K562 (cell line): ENCODE measurements at regions not wholly inside any gene's neighbourhood (a gene's known extent, or its start where the extent isn't known, plus 50 kb on each side); places are given as distances from the start of the nearest gene placed in this dataset.

Source experiments
- ATAC-seq: fragments of 200-7000 bp; cut with Tn5 transposase; 3 replicates; pipeline ENCODE4 v1.9.1; 2020; ENCODE audit warnings: moderate library complexity
- BruUV-seq: library from RNA; stranded (reverse); fragments of 400-500 nt; replicated peaks from 2 replicates; lab custom pipeline; 2021; lab: Mats Ljungman, UMichigan
- CTCF ChIA-PET: fragments of 300-600 bp; formaldehyde crosslinking; extraction: SDS; loops from one replicate; lab custom pipeline; 2021; ENCODE audit warnings: low intra/inter-chr PET ratio; lab: Yijun Ruan, JAX
- POLR2A ChIA-PET: fragments of 300-600, 350-650 bp; sonication (Branson Sonifier 250); formaldehyde crosslinking; extraction: SDS; loops from one replicate; lab custom pipeline; 2021; ENCODE audit warnings: antibody characterized with exemption, inconsistent platforms; lab: Yijun Ruan, JAX
- DNase-seq, 4 experiments: peaks; one replicate each; pipeline versions ENCODE4 v3.0.0 to v3.0.0-alpha.2; 2011 to 2018; ENCODE audit warnings: low spot score in 3 of 4, mixed read lengths in 3 of 4; ENCODE audit errors: extremely low read depth in 1 of 4
- FAIRE-seq: peaks from 2 replicates; lab custom pipeline; 2011; peaks lifted over from hg19 to GRCh38; lab: Jason Lieb, UNC
- H2AFZ ChIP-seq: 2 replicates; pipeline ENCODE4 v1.6.0; 2011; ENCODE audit warnings: low read depth, low read length, control low read depth, inconsistent platforms
- H3K27ac ChIP-seq: fragments of 200-600 bp; 3 replicates; pipeline ENCODE4 v1.8.0; 2011; ENCODE audit warnings: low read depth, mild to moderate bottlenecking, control low read depth, inconsistent platforms, low read length, moderate library complexity, mixed read lengths; ENCODE audit errors: extremely low read depth
- H3K27me3 ChIP-seq, 2 experiments: fragments of 300-600 bp in 1 of 2; 2 replicates in 1 of 2; 3 replicates in 1 of 2; pipeline versions ENCODE4 v1.6.0 to v1.8.0; 2011; ENCODE audit warnings: inconsistent platforms in 2 of 2, low read length in 2 of 2, mild to moderate bottlenecking in 1 of 2, mixed read lengths in 1 of 2, moderate library complexity in 1 of 2; ENCODE audit not compliant: control insufficient read depth in 2 of 2, insufficient read depth in 2 of 2
- H3K36me3 ChIP-seq: fragments of 300-600 bp; 3 replicates; pipeline ENCODE4 v1.8.0; 2011; ENCODE audit warnings: mild to moderate bottlenecking, low read length, inconsistent platforms; ENCODE audit not compliant: control insufficient read depth, insufficient read depth
- H3K4me1 ChIP-seq, 2 experiments: fragments of 200-600 bp in 1 of 2; replicated peaks in 1 of 2; 2 replicates in 1 of 2; 3 replicates in 1 of 2; pipeline versions ENCODE4 v1.5.1 to v1.8.0; 2011; ENCODE audit warnings: inconsistent platforms in 2 of 2, low read length in 2 of 2, mild to moderate bottlenecking in 1 of 2, mixed read lengths in 1 of 2, moderate library complexity in 1 of 2; ENCODE audit not compliant: control insufficient read depth in 2 of 2, insufficient read depth in 2 of 2
- H3K4me2 ChIP-seq: 2 replicates; pipeline ENCODE4 v1.6.1; 2011; ENCODE audit warnings: low read length, control low read depth, inconsistent platforms, mixed read lengths; ENCODE audit not compliant: insufficient read depth
- H3K4me3 ChIP-seq: fragments of 200-600 bp; sonication (generic), shearing (Covaris generic); 2 replicates; pipeline ENCODE4 v1.5.1; 2016; ENCODE audit warnings: control low read depth, inconsistent platforms
- H3K79me2 ChIP-seq: fragments of 200-600 bp; 3 replicates; pipeline ENCODE4 v1.8.0; 2011; ENCODE audit warnings: low read length, inconsistent platforms; ENCODE audit not compliant: control insufficient read depth, insufficient read depth
- H3K9ac ChIP-seq, 2 experiments: 2 replicates each; pipeline versions ENCODE4 v1.6.0 to v1.6.1; 2011; ENCODE audit warnings: low read depth in 2 of 2, low read length in 2 of 2, control low read depth in 1 of 2, inconsistent platforms in 1 of 2, mild to moderate bottlenecking in 1 of 2, mixed read lengths in 1 of 2; ENCODE audit not compliant: insufficient read depth in 1 of 2
- H3K9me1 ChIP-seq: one replicate; pipeline ENCODE4 v1.6.0; 2011; ENCODE audit warnings: inconsistent platforms, mild to moderate bottlenecking, low read length, moderate library complexity; ENCODE audit not compliant: control insufficient read depth, insufficient read depth
- H3K9me3 ChIP-seq: replicated peaks from 2 replicates; pipeline ENCODE4 v1.5.1; 2011; ENCODE audit warnings: low read depth, low read length, inconsistent platforms; ENCODE audit not compliant: control insufficient read depth, insufficient read depth
- H4K20me1 ChIP-seq: replicated peaks from 2 replicates; pipeline ENCODE4 v1.6.1; 2011; ENCODE audit warnings: low read length, inconsistent platforms, mixed read lengths; ENCODE audit not compliant: control insufficient read depth, insufficient read depth
- E2F3 ChIP-seq: fragments of 250-450 bp; sonication (Bioruptor Pico); IDR thresholded peaks from 2 replicates; pipeline ENCODE4 v1.4.0; 2020; ENCODE audit warnings: mild to moderate bottlenecking
- FOXJ2 ChIP-seq: fragments of 200-800 bp; sonication (Bioruptor generic); IDR thresholded peaks from 2 replicates; pipeline ENCODE4 v1.6.1; 2016; ENCODE audit warnings: missing genetic modification characterization, missing compliant biosample characterization
- GABPB1 ChIP-seq: sonication (generic); formaldehyde crosslinking; IDR thresholded peaks from 2 replicates; pipeline ENCODE4 v1.8.0; 2022; ENCODE audit warnings: mild to moderate bottlenecking, missing genetic modification reagents
- GATAD2B ChIP-seq: fragments of 450-650 bp; IDR thresholded peaks from 2 replicates; pipeline ENCODE4 v1.6.1; 2017; ENCODE audit warnings: mild to moderate bottlenecking, borderline replicate concordance
- HNRNPLL ChIP-seq: fragments of 200-400 bp; formaldehyde crosslinking; IDR thresholded peaks from 2 replicates; pipeline ENCODE4 v1.6.1; 2017; ENCODE audit warnings: low read length, low read depth, mild to moderate bottlenecking; ENCODE audit not compliant: poor library complexity, severe bottlenecking
- MXI1 ChIP-seq: IDR thresholded peaks from 2 replicates; pipeline ENCODE4 v1.6.1; 2011; ENCODE audit warnings: low read depth, mild to moderate bottlenecking, improper control_type of control experiment, low read length
- NCOA2 ChIP-seq, 2 experiments: fragments of 450-650 bp; IDR thresholded peaks; 2 replicates each; pipeline ENCODE4 v1.6.1; 2018; ENCODE audit warnings: mild to moderate bottlenecking in 2 of 2, moderate library complexity in 1 of 2; ENCODE audit not compliant: partially characterized antibody in 2 of 2
- PML ChIP-seq: IDR thresholded peaks from 2 replicates; pipeline ENCODE4 v1.6.1; 2012; ENCODE audit warnings: low read length, inconsistent platforms
- SUPT5H ChIP-seq: fragments of 450-650 bp; IDR thresholded peaks from 2 replicates; pipeline ENCODE4 v1.6.1; 2016
- TEAD1 ChIP-seq, 2 experiments: fragments of 450-650 bp in 1 of 2; sonication (generic) in 1 of 2; formaldehyde crosslinking; IDR thresholded peaks; 2 replicates each; pipeline versions ENCODE4 v1.4.0 to v1.8.0; 2020 to 2022; ENCODE audit warnings: mild to moderate bottlenecking in 2 of 2, missing genetic modification reagents in 1 of 2
- VEZF1 ChIP-seq: fragments of 200-800 bp; sonication (Bioruptor generic); IDR thresholded peaks from 2 replicates; pipeline ENCODE4 v1.6.1; 2017; ENCODE audit warnings: missing genetic modification characterization, missing compliant biosample characterization
- ZC3H11A ChIP-seq: IDR thresholded peaks from 2 replicates; pipeline ENCODE4 v1.6.1; 2012; ENCODE audit warnings: low read depth, low read length, improper control_type of control experiment
- ZNF699 ChIP-seq: fragments of 250-450 bp; sonication (Bioruptor Pico); IDR thresholded peaks from 2 replicates; pipeline ENCODE4 v1.8.0; 2021; ENCODE audit warnings: mild to moderate bottlenecking, moderate library complexity; ENCODE audit not compliant: insufficient replicate concordance
- WGBS: fragments of 100-300 bp; shearing (Covaris generic); methylation state at CpG from one replicate; pipeline ENCODE4 v1.1.6; 2016; ENCODE audit warnings: low coverage, mixed read lengths; ENCODE audit not compliant: insufficient coverage; ENCODE audit errors: missing lambda C conversion rate; 5-methylcytosine and 5-hydroxymethylcytosine counted together
- in situ Hi-C: fragments of 300-500 bp; cut with MboI; formaldehyde crosslinking; loops from 4 replicates; pipeline ENCODE4 v1.15.0; 2018; ENCODE audit warnings: inconsistent platforms, mixed read lengths
- intact Hi-C: fragments of 100-400 bp; cut with micrococcal nuclease; formaldehyde crosslinking; loops from 2 replicates; pipeline ENCODE4 v1.14.2; 2022

- H3K27me3 ChIP-seq = no peaks in the 10 kb centered on the region
- H3K27ac ChIP-seq = no peak overlapping the region
- H2AFZ ChIP-seq = no peak overlapping the region
- no peak overlapping the region for H3K4me3 ChIP-seq
- BruUV-seq = no TSS peak
- TF ChIP-seq VEZF1 = no peak
- no peak for TF ChIP-seq TEAD1 (CRISPR knock-in tag; IDR thresholded peaks at IDR 0.05)
- TF ChIP-seq ZC3H11A = no peak
- no peak for TF ChIP-seq NCOA2 (IDR thresholded peaks at IDR 0.05; ENCODE audit: partially characterized antibody in 2 of 2)
- TF ChIP-seq GATAD2B = no peak
- no peak for TF ChIP-seq MXI1
- TF ChIP-seq E2F3 (CRISPR knock-in tag) = no peak
- no peak for TF ChIP-seq GABPB1 (CRISPR knock-in tag)
- no peak for TF ChIP-seq SUPT5H
- TF ChIP-seq HNRNPLL = no peak
- TF ChIP-seq FOXJ2 = no peak
- TF ChIP-seq ZNF699 (CRISPR knock-in tag) = no peak
- TF ChIP-seq PML = no peak
- no peaks in the 10 kb centered on the region for H3K9me3 ChIP-seq
- no peaks in the 10 kb centered on the region for H3K36me3 ChIP-seq
- no peak overlapping the region for H3K4me2 ChIP-seq
- ChIA-PET CTCF (no interaction called here), POLR2A (no interaction called here)
- H3K9me1 ChIP-seq = no peaks in the 10 kb centered on the region
- no peaks in the 10 kb centered on the region for H4K20me1 ChIP-seq
- no peak overlapping the region for H3K9ac ChIP-seq
- no peaks in the 10 kb centered on the region for H3K4me1 ChIP-seq
- in situ Hi-C loops (no loop called here), intact Hi-C loops (no loop called here)
- no peak for FAIRE-seq
- no peak for ATAC-seq
- no peak for DNase-seq
- WGBS = under 1% methylated on average over 11 of the region's 11 CpGs
- H3K79me2 ChIP-seq = no peaks in the 10 kb centered on the region
Observed at GRCh38 chr5:4639946-4640345, 500.2 kb upstream of the ADAMTS16 start.
